CD4-positive, CD25-positive, alpha-beta regulatory T cell (primary cell): ENCODE measurements at regions not wholly inside any gene's neighbourhood (a gene's known extent, or its start where the extent isn't known, plus 50 kb on each side); places are given as distances from the start of the nearest gene placed in this dataset.

Experiments used
- ATAC-seq, 2 donors: fragments of 150-1000 bp; cut with Tn5 transposase; one replicate each; pipeline ENCODE4 v1.10.0; 2021; ENCODE audit warnings: low read depth in 2 of 2, moderate number of reproducible peaks in 2 of 2, moderate library complexity in 1 of 2
- DNase-seq, 3 donors: peaks; one replicate each; pipeline versions ENCODE4 v3.0.0 to v3.0.0-alpha.2; 2012 to 2022; ENCODE audit warnings: mixed read lengths in 1 of 3
- H3K27ac ChIP-seq: one replicate; pipeline ENCODE4 v1.7.0; 2013; ENCODE audit warnings: mild to moderate bottlenecking, low read length; ENCODE audit not compliant: insufficient read depth, poor library complexity, severe bottlenecking
- H3K27me3 ChIP-seq: one replicate; pipeline ENCODE4 v1.7.0; 2013; ENCODE audit warnings: low read length; ENCODE audit not compliant: control insufficient read depth, insufficient read depth
- H3K36me3 ChIP-seq: one replicate; pipeline ENCODE4 v1.7.0; 2013; ENCODE audit warnings: mild to moderate bottlenecking, low read length, moderate library complexity; ENCODE audit not compliant: control insufficient read depth, insufficient read depth
- H3K4me1 ChIP-seq: 2 replicates; pipeline ENCODE4 v1.7.0; 2013; ENCODE audit warnings: mild to moderate bottlenecking, low read length; ENCODE audit not compliant: insufficient read depth, control insufficient read depth, poor library complexity, severe bottlenecking
- H3K4me3 ChIP-seq: one replicate; pipeline ENCODE4 v1.7.0; 2013; ENCODE audit warnings: low read depth, mild to moderate bottlenecking, low read length, moderate library complexity
- H3K9me3 ChIP-seq, 2 experiments: 1 replicate in 1 of 2; 2 replicates in 1 of 2; pipeline ENCODE4 v1.7.0; 2013; ENCODE audit warnings: low read length in 2 of 2, mild to moderate bottlenecking in 1 of 2, moderate library complexity in 1 of 2; ENCODE audit not compliant: control insufficient read depth in 2 of 2
- H3K27ac Mint-ChIP-seq, 3 donors: one replicate each; pipeline ENCODE4 v1.8.0; 2020 to 2022; ENCODE audit warnings: mild to moderate bottlenecking in 3 of 3, mixed read lengths in 3 of 3, moderate library complexity in 2 of 3
- H3K27me3 Mint-ChIP-seq: one replicate; pipeline ENCODE4 v1.8.0; 2022; ENCODE audit warnings: mild to moderate bottlenecking, mixed read lengths
- H3K36me3 Mint-ChIP-seq: one replicate; pipeline ENCODE4 v1.8.0; 2020; ENCODE audit warnings: mixed read lengths
- H3K4me1 Mint-ChIP-seq, 4 donors: one replicate each; pipeline ENCODE4 v1.8.0; 2020 to 2022; ENCODE audit warnings: mixed read lengths in 4 of 4, mild to moderate bottlenecking in 1 of 4
- H3K4me3 Mint-ChIP-seq, 4 donors: one replicate each; pipeline ENCODE4 v1.8.0; 2020 to 2022; ENCODE audit warnings: mild to moderate bottlenecking in 4 of 4, mixed read lengths in 4 of 4, moderate library complexity in 3 of 4
- H3K9me3 Mint-ChIP-seq, 7 donors: one replicate each; pipeline ENCODE4 v1.8.0; 2020 to 2022; ENCODE audit warnings: mixed read lengths in 7 of 7, mild to moderate bottlenecking in 3 of 7, moderate library complexity in 2 of 7

DNA sequence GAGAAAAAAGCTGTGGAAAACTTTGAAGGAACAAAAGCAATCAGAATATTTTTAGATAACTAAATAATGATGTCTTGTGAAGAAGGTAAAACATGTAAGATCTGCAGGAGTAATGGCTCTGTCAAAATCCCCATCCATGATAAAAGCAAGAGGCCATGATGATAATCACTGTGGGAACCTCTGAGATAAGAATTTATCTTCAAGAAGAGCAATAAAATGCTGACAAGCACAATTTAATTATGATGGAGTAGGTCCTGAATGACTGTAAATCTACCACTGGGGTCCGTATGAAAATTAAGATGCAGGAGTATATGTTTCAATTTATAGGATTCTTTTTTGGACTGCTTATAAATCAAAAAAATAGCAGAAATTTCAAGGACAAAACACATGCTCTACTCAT is 68.3 kb upstream of the CHMP2B start:
- Mint-ChIP-seq H3K27ac (no peak overlapping the region), H3K36me3 (no peaks in the 10 kb centered on the region), H3K9me3 (peaks cover 0 to 1% (median 0%) of the 10 kb centered on the region in 7 donors), H3K4me1 (no peaks in the 10 kb centered on the region), H3K27me3 (no peaks in the 10 kb centered on the region), H3K4me3 (no peak overlapping the region)
- no peak for DNase-seq
- H3K4me1 ChIP-seq: no peaks in the 10 kb centered on the region
- ATAC-seq: no peak
- no peaks in the 10 kb centered on the region for H3K27me3 ChIP-seq
- H3K27ac ChIP-seq: no peak overlapping the region
- no peaks in the 10 kb centered on the region for H3K9me3 ChIP-seq
- H3K4me3 ChIP-seq: no peak overlapping the region
- H3K36me3 ChIP-seq: no peaks in the 10 kb centered on the region

- Mint-ChIP-seq H3K4me3 (no peak overlapping the region), H3K9me3 (peaks cover 0 to 11% (median 5%) of the 10 kb centered on the region in 7 donors), H3K4me1 (no peaks in the 10 kb centered on the region), H3K36me3 (no peaks in the 10 kb centered on the region), H3K27me3 (peaks cover 4% of the 10 kb centered on the region), H3K27ac (no peak overlapping the region)
- H3K36me3 ChIP-seq: no peaks in the 10 kb centered on the region
- peaks cover 0 to 2% of the 10 kb centered on the region in 2 experiments for H3K9me3 ChIP-seq
- H3K4me3 ChIP-seq: no peak overlapping the region
- H3K4me1 ChIP-seq: no peaks in the 10 kb centered on the region
- H3K27me3 ChIP-seq: no peaks in the 10 kb centered on the region
- H3K27ac ChIP-seq: no peak overlapping the region
- ATAC-seq (no peak), DNase-seq (no peak)
These were observed 79.1 kb upstream of the CHMP2B start for GRCh38 chr3:87148020-87148419.

- no peak overlapping the region for H3K27ac ChIP-seq
- Mint-ChIP-seq H3K27ac (no peak overlapping the region), H3K4me1 (no peaks in the 10 kb centered on the region), H3K27me3 (peaks cover 4% of the 10 kb centered on the region), H3K36me3 (no peaks in the 10 kb centered on the region), H3K4me3 (no peak overlapping the region), H3K9me3 (peaks cover 0 to 12% (median 5%) of the 10 kb centered on the region in 7 donors)
- peaks cover 0 to 2% of the 10 kb centered on the region in 2 experiments for H3K9me3 ChIP-seq
- H3K4me1 ChIP-seq: no peaks in the 10 kb centered on the region
- ATAC-seq: no peak
- no peak for DNase-seq
- no peaks in the 10 kb centered on the region for H3K36me3 ChIP-seq
- no peaks in the 10 kb centered on the region for H3K27me3 ChIP-seq
- no peak overlapping the region for H3K4me3 ChIP-seq
These were observed 79.5 kb upstream of the CHMP2B start for GRCh38 chr3:87147562-87147961.

DNA sequence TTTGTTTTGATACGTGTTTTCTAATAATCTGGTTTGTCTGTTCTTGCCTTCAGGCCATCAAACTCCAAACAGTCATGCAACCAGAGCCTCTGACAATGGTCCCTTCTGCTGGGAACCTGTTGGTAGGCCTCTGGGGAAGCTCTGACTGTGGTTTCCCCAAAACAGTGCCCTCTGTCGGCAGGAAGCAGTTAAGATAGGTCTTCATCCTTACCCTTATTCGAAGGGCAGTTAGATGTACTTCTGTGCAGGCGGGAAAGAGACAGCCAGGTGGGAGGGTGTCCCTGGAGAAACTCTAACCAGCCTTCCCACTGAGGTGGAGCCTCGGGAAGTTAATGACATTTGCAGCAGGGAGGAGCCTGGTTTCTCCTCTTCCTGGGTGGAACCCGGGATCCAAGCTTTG is 81.6 kb upstream of the CHMP2B start:
- Histone ChIP-seq H3K27ac (no peak overlapping the region), H3K4me3 (no peak overlapping the region), H3K9me3 (peaks cover 4 to 18% of the 10 kb centered on the region in 2 experiments), H3K27me3 (no peaks in the 10 kb centered on the region), H3K36me3 (no peaks in the 10 kb centered on the region), H3K4me1 (no peaks in the 10 kb centered on the region)
- peak in 1 of 3 donors; percentile 19 for DNase-seq
- Mint-ChIP-seq H3K4me1 (no peaks in the 10 kb centered on the region), H3K9me3 (peaks cover 2 to 24% (median 5%) of the 10 kb centered on the region in 7 donors), H3K36me3 (no peaks in the 10 kb centered on the region), H3K4me3 (no peak overlapping the region), H3K27ac (no peak overlapping the region), H3K27me3 (peaks cover 4% of the 10 kb centered on the region)
- ATAC-seq: no peak

DNA sequence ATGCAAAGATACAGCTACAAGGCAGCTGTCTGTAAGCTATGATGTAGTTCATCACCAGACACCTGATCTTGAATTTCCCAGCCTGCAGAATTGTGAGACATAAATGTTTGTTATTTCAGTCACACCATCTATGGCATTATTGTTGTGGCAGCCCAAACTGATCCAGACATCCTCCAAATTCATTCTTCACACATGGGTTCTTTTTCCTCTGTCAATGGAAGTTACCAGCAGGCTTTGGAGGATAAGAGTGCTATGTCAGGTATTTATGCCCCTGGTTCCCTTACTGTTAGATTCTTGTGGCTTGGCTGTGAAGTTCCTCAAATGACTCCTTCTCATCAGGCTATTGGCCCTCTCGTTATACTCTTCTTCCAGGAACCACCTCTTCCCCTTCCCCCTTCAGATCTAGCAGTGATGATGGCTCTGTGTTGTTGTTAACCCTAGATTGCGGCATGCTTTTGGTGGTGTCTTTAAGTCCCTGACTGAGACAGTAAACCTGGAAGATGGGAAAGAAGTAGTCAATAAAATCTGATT is 91.0 kb upstream of the CHMP2B start:
- Histone ChIP-seq H3K27ac (no peak overlapping the region), H3K9me3 (peaks cover 3 to 10% of the 10 kb centered on the region in 2 experiments), H3K4me3 (no peak overlapping the region), H3K27me3 (no peaks in the 10 kb centered on the region), H3K36me3 (no peaks in the 10 kb centered on the region), H3K4me1 (no peaks in the 10 kb centered on the region)
- ATAC-seq (no peak), DNase-seq (no peak)
- Mint-ChIP-seq H3K27me3 (no peaks in the 10 kb centered on the region), H3K36me3 (no peaks in the 10 kb centered on the region), H3K4me1 (no peaks in the 10 kb centered on the region), H3K27ac (no peak overlapping the region), H3K9me3 (peaks cover 0 to 13% (median 5%) of the 10 kb centered on the region in 7 donors), H3K4me3 (no peak overlapping the region)

DNA sequence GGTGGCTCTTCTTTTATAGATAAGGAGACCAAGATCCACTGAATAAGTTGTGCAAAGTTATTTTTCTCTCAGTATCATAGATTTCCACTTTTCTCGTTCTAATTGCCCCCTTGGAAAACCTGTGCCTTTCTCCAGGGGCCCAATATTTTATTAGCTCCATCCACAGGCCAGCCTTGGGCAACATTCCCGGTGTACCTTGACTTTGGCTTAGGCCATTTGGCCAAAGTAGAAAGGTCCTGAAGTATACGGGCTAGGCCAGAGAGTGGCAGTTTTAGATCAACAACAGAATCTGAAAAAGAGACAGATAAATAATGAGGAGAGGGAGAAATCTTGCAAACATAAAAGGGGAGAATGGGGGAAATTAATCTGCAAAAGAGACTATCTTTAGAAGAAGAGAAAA is 91.7 kb upstream of the CHMP2B start:
- H3K9me3 Mint-ChIP-seq: peaks cover 0 to 9% (median 3%) of the 10 kb centered on the region in 7 donors
- no peaks in the 10 kb centered on the region for H3K27me3 Mint-ChIP-seq
- DNase-seq (no peak), ATAC-seq (no peak)
- no peaks in the 10 kb centered on the region for H3K4me1 Mint-ChIP-seq
- no peak overlapping the region for H3K27ac Mint-ChIP-seq
- no peaks in the 10 kb centered on the region for H3K36me3 Mint-ChIP-seq
- peaks cover 0 to 3% of the 10 kb centered on the region in 2 experiments for H3K9me3 ChIP-seq
- H3K36me3 ChIP-seq: no peaks in the 10 kb centered on the region
- no peaks in the 10 kb centered on the region for H3K27me3 ChIP-seq
- H3K4me3 Mint-ChIP-seq: no peak overlapping the region
- no peak overlapping the region for H3K4me3 ChIP-seq
- H3K4me1 ChIP-seq: no peaks in the 10 kb centered on the region
- H3K27ac ChIP-seq: no peak overlapping the region

DNA sequence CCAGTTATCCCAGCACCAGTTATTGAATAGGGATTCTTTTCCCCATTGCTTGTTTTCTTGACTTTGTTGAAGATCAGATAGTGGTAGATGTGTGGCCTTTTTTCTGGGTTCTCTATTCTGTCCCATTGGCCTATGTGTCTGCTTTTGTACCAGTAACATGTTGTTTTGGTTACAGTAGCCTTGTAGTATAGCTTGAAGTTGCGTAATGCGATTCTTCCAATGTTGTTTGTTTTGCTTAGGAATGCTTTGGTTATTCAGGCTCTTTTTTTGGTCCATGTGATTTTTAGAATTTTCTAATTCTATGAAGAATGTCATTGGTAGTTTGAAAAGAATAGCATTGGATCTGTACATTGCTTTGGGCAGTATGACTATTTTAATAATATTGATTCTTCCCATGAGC is 94.3 kb upstream of the CHMP2B start:
- H3K27me3 ChIP-seq: no peaks in the 10 kb centered on the region
- no peaks in the 10 kb centered on the region for H3K27me3 Mint-ChIP-seq
- DNase-seq: no peak
- no peak for ATAC-seq
- no peaks in the 10 kb centered on the region for H3K4me1 ChIP-seq
- no peak overlapping the region for H3K4me3 Mint-ChIP-seq
- no peak overlapping the region for H3K27ac ChIP-seq
- no peaks in the 10 kb centered on the region for H3K4me1 Mint-ChIP-seq
- H3K4me3 ChIP-seq: no peak overlapping the region
- peaks cover 0 to 8% (median 0%) of the 10 kb centered on the region in 7 donors for H3K9me3 Mint-ChIP-seq
- H3K36me3 ChIP-seq: no peaks in the 10 kb centered on the region
- no peaks in the 10 kb centered on the region for H3K36me3 Mint-ChIP-seq
- H3K9me3 ChIP-seq: no peaks in the 10 kb centered on the region
- H3K27ac Mint-ChIP-seq: no peak overlapping the region

GRCh38 chr3:87128006-87128405 is 99.1 kb upstream of the CHMP2B start:
- no peaks in the 10 kb centered on the region for H3K4me1 Mint-ChIP-seq
- Histone ChIP-seq H3K4me3 (no peak overlapping the region), H3K27me3 (no peaks in the 10 kb centered on the region), H3K9me3 (no peaks in the 10 kb centered on the region), H3K27ac (no peak overlapping the region), H3K4me1 (no peaks in the 10 kb centered on the region), H3K36me3 (no peaks in the 10 kb centered on the region)
- no peak overlapping the region for H3K4me3 Mint-ChIP-seq
- H3K27ac Mint-ChIP-seq: no peak overlapping the region
- H3K27me3 Mint-ChIP-seq: no peaks in the 10 kb centered on the region
- ATAC-seq (no peak), DNase-seq (no peak)
- H3K9me3 Mint-ChIP-seq: peaks cover 0 to 8% (median 2%) of the 10 kb centered on the region in 7 donors
- H3K36me3 Mint-ChIP-seq: no peaks in the 10 kb centered on the region
